Kidney tubule cell (primary cell): ENCODE measurements at regions not wholly inside any gene's neighbourhood (a gene's known extent, or its start where the extent isn't known, plus 50 kb on each side); places are given as distances from the start of the nearest gene placed in this dataset.
"Not testable (repeated sequence)": the region's sequence is repeated elsewhere in the genome, so short reads cannot be mapped to it uniquely, and the experiment has no call there.

ENCODE experiments used
- DNase-seq: peaks from one replicate; pipeline ENCODE4 v3.0.0-alpha.2; 2018; ENCODE audit warnings: low spot score

GRCh38 chrX:1140236-1140681 is 72.2 kb downstream of the CRLF2 start:
- no peak for DNase-seq

GRCh38 chrX:1139185-1139500 is 73.3 kb downstream of the CRLF2 start:
- no peak for DNase-seq

- no peak for DNase-seq
These were observed 73.8 kb downstream of the CRLF2 start for GRCh38 chrX:1138476-1139184.

- DNase-seq = no peak
These were observed 74.9 kb downstream of the CRLF2 start for GRCh38 chrX:1137531-1137930.

GRCh38 chrX:1136582-1136981 is 75.9 kb downstream of the CRLF2 start:
- not testable (repeated sequence) for DNase-seq

- DNase-seq = no peak
These were observed 77.5 kb downstream of the CRLF2 start for GRCh38 chrX:1134976-1135375.

- no peak for DNase-seq
These were observed 78.3 kb downstream of the CRLF2 start for GRCh38 chrX:1134156-1134555.

GRCh38 chrX:1126738-1127137 is 85.7 kb downstream of the CRLF2 start:
- DNase-seq = no peak

GRCh38 chrX:1124531-1124930 is 87.9 kb downstream of the CRLF2 start:
- no peak for DNase-seq

GRCh38 chrX:1122851-1123250 is 89.6 kb downstream of the CRLF2 start:
- DNase-seq = not testable (repeated sequence)

- no peak for DNase-seq
These were observed 93.2 kb downstream of the CRLF2 start for GRCh38 chrX:1119275-1119674.

GRCh38 chrX:1118572-1119199 is 93.8 kb downstream of the CRLF2 start:
- DNase-seq = no peak

GRCh38 chrX:1115411-1115810 is 97.0 kb downstream of the CRLF2 start:
- DNase-seq = not testable (repeated sequence)

GRCh38 chrX:1112321-1112720 is 100.1 kb downstream of the CRLF2 start:
- no peak for DNase-seq

- DNase-seq = no peak
These were observed 100.7 kb downstream of the CRLF2 start for GRCh38 chrX:1111601-1112300.

- no peak for DNase-seq
These were observed 102.8 kb downstream of the CRLF2 start for GRCh38 chrX:1109580-1110119.

- DNase-seq = no peak
These were observed 103.7 kb downstream of the CRLF2 start for GRCh38 chrX:1108501-1109445.

GRCh38 chrX:1106478-1107210 is 105.8 kb downstream of the CRLF2 start:
- DNase-seq = no peak

- no peak for DNase-seq
These were observed 106.6 kb downstream of the CRLF2 start for GRCh38 chrX:1105671-1106419.

- not testable (repeated sequence) for DNase-seq
These were observed 107.4 kb downstream of the CRLF2 start for GRCh38 chrX:1105031-1105430.
